Bronchial epithelial cell (primary cell): ENCODE measurements at regions not wholly inside any gene's neighbourhood (a gene's known extent, or its start where the extent isn't known, plus 50 kb on each side); places are given as distances from the start of the nearest gene placed in this dataset.

Experiments
- DNase-seq: peaks from one replicate; pipeline ENCODE4 v3.0.0-alpha.2; 2010; ENCODE audit warnings: low read depth
- FAIRE-seq: peaks from 2 replicates; lab custom pipeline; 2011; peaks lifted over from hg19 to GRCh38; lab: Jason Lieb, UNC
- H3K27me3 ChIP-seq: 2 replicates; pipeline ENCODE4 v1.5.1; 2011; ENCODE audit warnings: low read length; ENCODE audit not compliant: control insufficient read depth, insufficient read depth
- H3K36me3 ChIP-seq: 2 replicates; pipeline ENCODE4 v1.5.1; 2011; ENCODE audit warnings: low read length; ENCODE audit not compliant: control insufficient read depth, insufficient read depth
- H3K4me3 ChIP-seq: 2 replicates; pipeline ENCODE4 v1.5.1; 2011; ENCODE audit warnings: mild to moderate bottlenecking, low read depth, low read length, control low read depth
- TF ChIP-seq, protein P1 (sequence below): IDR thresholded peaks from 2 replicates; pipeline ENCODE4 v1.5.1; 2011; ENCODE audit warnings: mild to moderate bottlenecking, moderate library complexity, low read length, control low read depth, inconsistent platforms; ENCODE audit not compliant: insufficient read depth, severe bottlenecking

DNA sequence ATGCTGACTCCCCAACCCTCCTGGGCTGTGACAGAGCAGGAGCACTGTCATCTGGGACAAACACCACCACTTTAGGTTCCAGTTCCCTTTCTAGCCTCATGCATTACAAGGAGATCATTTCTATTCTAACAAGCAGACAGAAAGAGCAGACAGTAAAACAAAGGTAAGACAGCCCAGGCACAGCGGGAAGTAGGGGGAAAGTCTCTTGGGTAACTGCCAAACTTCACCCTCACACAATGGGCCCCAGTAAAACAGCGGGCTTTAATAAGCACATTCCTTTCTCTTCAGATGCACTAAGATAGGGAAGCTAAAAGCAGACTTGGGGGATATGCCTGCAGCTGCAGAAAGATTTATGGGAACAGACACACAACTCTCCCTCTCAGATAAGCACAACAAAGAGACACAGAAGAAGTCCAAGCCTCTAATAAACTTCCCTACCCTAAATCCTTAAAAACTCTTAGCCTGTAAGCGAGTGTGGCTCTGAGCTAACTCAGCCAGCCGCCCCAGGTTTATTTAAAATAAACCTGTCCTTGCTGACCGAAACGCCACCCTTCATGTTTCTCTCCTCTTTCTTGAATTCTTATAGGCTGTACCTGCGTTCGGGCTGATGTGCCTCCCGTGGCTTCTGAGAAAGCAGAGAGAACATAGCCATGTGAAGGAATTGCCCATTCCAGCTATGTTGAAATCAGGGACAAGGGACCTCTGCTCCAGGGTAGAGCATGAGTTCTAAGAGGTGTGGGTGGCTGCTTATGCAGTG is 726.8 kb upstream of the DDX18 start:
- TF ChIP-seq, protein P1, sequence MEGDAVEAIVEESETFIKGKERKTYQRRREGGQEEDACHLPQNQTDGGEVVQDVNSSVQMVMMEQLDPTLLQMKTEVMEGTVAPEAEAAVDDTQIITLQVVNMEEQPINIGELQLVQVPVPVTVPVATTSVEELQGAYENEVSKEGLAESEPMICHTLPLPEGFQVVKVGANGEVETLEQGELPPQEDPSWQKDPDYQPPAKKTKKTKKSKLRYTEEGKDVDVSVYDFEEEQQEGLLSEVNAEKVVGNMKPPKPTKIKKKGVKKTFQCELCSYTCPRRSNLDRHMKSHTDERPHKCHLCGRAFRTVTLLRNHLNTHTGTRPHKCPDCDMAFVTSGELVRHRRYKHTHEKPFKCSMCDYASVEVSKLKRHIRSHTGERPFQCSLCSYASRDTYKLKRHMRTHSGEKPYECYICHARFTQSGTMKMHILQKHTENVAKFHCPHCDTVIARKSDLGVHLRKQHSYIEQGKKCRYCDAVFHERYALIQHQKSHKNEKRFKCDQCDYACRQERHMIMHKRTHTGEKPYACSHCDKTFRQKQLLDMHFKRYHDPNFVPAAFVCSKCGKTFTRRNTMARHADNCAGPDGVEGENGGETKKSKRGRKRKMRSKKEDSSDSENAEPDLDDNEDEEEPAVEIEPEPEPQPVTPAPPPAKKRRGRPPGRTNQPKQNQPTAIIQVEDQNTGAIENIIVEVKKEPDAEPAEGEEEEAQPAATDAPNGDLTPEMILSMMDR, result no peak
- Histone ChIP-seq H3K4me3 (no peak overlapping the region), H3K27me3 (no peaks in the 10 kb centered on the region), H3K36me3 (no peaks in the 10 kb centered on the region)
- DNase-seq (no peak), FAIRE-seq (no peak)

DNA sequence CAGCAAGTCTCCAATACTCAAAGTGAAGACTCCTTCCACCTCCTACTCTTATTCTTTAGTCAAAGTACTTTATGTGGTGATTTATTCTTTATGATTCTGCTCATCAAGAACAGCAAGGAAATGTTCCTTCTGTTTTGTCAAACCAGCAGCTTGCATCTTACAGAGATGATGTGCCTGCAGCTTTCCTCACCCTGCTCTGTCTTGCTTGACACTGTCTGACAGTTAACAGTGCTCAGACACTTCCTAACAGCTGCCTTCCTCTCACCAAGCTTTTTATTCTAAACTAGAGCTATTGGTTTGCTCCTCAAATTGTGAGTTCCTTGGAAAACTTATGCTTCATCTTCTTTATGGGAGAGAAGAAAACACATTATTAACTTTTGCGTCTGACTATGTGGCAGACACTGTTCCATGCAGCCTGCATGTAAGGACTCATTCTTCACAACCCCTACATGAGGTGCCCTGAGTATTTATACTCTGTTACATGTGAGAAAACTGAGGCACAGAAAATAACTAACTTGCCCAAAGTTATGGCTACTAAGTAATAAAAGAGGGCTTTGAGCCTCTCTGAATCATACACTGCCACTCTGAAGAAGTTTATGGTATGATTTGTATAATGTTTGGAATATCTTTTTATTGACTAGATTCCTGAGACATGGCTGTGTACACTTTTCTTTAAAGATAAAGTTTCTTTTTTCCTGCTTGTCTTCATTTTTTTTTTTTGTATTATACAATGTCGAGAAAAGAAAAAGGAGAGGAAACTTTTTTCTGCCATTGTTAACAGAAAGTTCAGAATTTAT is 723.3 kb upstream of the DDX18 start:
- Histone ChIP-seq H3K27me3 (no peaks in the 10 kb centered on the region), H3K4me3 (no peak overlapping the region), H3K36me3 (no peaks in the 10 kb centered on the region)
- no peak for DNase-seq
- FAIRE-seq, result no peak
- TF ChIP-seq, protein P1, result no peak

DNA sequence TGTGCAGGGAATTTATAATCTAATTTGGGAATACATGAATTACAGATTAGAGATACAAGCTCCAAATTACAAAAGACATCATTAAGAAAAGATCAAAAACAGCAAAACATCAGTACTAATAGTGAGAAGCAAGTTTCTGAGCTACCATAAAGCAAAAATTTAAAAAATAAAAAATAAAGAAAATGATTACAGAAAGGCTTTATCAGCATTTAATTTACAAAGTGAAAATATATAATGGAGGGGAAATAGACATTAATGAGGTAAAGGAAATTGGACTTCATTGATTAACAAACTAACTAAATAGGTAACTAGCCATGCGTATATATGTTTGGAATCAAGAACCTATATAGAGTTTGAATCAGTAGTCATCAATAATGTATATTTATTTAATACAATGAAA is 712.9 kb upstream of the DDX18 start:
- Histone ChIP-seq H3K4me3 (no peak overlapping the region), H3K27me3 (no peaks in the 10 kb centered on the region), H3K36me3 (no peaks in the 10 kb centered on the region)
- DNase-seq (no peak), FAIRE-seq (no peak)
- TF ChIP-seq, protein P1, result no peak

DNA sequence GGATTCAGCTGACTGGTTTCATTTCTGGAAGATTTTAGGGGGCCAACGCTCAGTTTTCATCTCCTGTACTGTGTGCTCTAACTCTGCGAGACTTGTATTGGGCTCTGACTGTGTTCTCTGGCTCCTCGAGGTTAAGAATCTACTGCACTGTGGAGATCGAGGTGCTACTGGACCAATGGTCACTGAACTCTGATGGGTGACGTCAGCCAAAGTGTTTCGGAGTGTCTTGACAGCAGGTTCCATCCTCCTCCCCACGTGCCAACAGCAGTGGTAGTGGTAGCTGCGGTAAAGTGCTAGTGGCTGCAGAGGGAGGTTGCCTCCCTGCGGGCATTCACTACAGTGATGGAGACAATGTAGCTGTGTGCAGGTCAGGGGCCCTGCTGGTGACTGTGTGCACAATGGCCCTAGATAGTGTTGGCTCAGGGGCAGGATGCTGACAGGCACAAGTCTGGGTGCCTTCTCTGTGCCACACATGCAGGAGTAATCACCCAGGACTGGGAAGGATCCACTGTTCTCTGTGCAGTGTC is 705.7 kb upstream of the DDX18 start:
- TF ChIP-seq, protein P1, result no peak
- FAIRE-seq, result no peak

DNA sequence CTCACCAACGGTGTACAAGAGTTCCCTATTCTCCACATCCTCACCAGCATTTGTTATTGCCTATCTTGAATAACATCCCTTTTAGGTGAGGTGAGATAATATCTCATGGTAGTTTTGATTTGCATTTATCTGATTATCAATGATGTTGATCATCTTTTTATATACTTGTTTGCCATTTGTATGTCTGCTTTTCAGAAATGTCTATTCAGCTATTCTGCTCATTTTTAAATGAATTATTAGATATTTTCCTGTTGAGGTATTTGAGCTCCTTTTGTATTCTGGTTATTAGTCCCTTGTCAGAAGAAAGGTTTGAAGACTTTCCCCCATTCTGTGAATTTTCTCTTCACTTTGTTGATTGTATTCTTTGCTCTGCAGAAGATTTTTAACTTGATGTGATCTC is 695.5 kb upstream of the DDX18 start:
- H3K27me3 ChIP-seq, result no peaks in the 10 kb centered on the region
- H3K4me3 ChIP-seq, result no peak overlapping the region
- TF ChIP-seq, protein P1, result no peak
- no peak for DNase-seq
- H3K36me3 ChIP-seq, result no peaks in the 10 kb centered on the region
- no peak for FAIRE-seq

More for the DNA sequence above, 705.7 kb upstream of the DDX18 start:
- H3K36me3 ChIP-seq, result no peaks in the 10 kb centered on the region
- no peaks in the 10 kb centered on the region for H3K27me3 ChIP-seq
- no peak overlapping the region for H3K4me3 ChIP-seq
- DNase-seq, result no peak
